ENCODE measurements at regions not wholly inside any gene's neighbourhood (a gene's known extent, or its start where the extent isn't known, plus 50 kb on each side); places are given as distances from the start of the nearest gene placed in this dataset.
A peak's percentile ranks its signal among the peaks of the same experiment; 100 is the strongest.

- 84 to 91% methylated on average over 8 of the region's 8 CpGs for WGBS, 2 donors
- TF ChIP-seq CTCF (IDR thresholded peaks at IDR 0.05) (no peak), POLR2A (IDR thresholded peaks at IDR 0.05) (no peak)
- intact Hi-C loops (cut with DNase I; ENCODE audit: low total_unique reads) = no loop called here
- DNase-seq (ENCODE audit: low spot score in 2 of 2) = peak; percentile 6 to 48
- no peak overlapping the region for H3K4me3 ChIP-seq (ENCODE audit: low read depth, poor library complexity, severe bottlenecking)
Measured at GRCh38 chr11:134652586-134653255, 240.7 kb upstream of the B3GAT1 start.

- no peak for TF ChIP-seq POLR2A (IDR thresholded peaks at IDR 0.05)
- TF ChIP-seq CTCF (IDR thresholded peaks at IDR 0.05) = no peak
- intact Hi-C loops (cut with DNase I; ENCODE audit: low total_unique reads) = no loop called here
- no peak overlapping the region for H3K4me3 ChIP-seq (ENCODE audit: low read depth, poor library complexity, severe bottlenecking)
- WGBS, 2 donors = 46 to 54% methylated on average over 5 of the region's 5 CpGs
- DNase-seq (ENCODE audit: low spot score in 2 of 2) = peak in 1 of 2 donors; percentile 42
Measured at GRCh38 chr11:134647066-134647743, 235.2 kb upstream of the B3GAT1 start.

- peak in 1 of 2 donors; percentile 42 for DNase-seq (ENCODE audit: low spot score in 2 of 2)
- intact Hi-C loops (cut with DNase I; ENCODE audit: low total_unique reads) = no loop called here
- TF ChIP-seq CTCF (IDR thresholded peaks at IDR 0.05) (no peak), POLR2A (IDR thresholded peaks at IDR 0.05) (no peak)
- H3K4me3 ChIP-seq (ENCODE audit: low read depth, poor library complexity, severe bottlenecking) = no peak overlapping the region
Measured at GRCh38 chr11:134646561-134646960, 234.5 kb upstream of the B3GAT1 start.

GRCh38 chr11:134645576-134645975 is 233.5 kb upstream of the B3GAT1 start:
- WGBS, 2 donors = 65 to 79% methylated on average over 5 of the region's 5 CpGs
- intact Hi-C loops (cut with DNase I; ENCODE audit: low total_unique reads) = no loop called here
- H3K4me3 ChIP-seq (ENCODE audit: low read depth, poor library complexity, severe bottlenecking) = no peak overlapping the region
- DNase-seq (ENCODE audit: low spot score in 2 of 2) = peak in 1 of 2 donors; percentile 72
- TF ChIP-seq POLR2A (IDR thresholded peaks at IDR 0.05) (no peak), CTCF (IDR thresholded peaks at IDR 0.05) (no peak)

GRCh38 chr11:134644476-134645456 is 232.7 kb upstream of the B3GAT1 start:
- 38 to 42% methylated on average over 17 to 19 of the region's 20 CpGs for WGBS, 2 donors
- TF ChIP-seq POLR2A (IDR thresholded peaks at IDR 0.05) = no peak
- TF ChIP-seq CTCF (IDR thresholded peaks at IDR 0.05) = no peak
- no peak overlapping the region for H3K4me3 ChIP-seq (ENCODE audit: low read depth, poor library complexity, severe bottlenecking)
- peak in 1 of 2 donors; percentile 83 for DNase-seq (ENCODE audit: low spot score in 2 of 2)
- intact Hi-C loops (cut with DNase I; ENCODE audit: low total_unique reads) = no loop called here

Data from lower leg skin (tissue), 4 donors.